Fibroblast of skin of abdomen (primary cell): ENCODE measurements at regions not wholly inside any gene's neighbourhood (a gene's known extent, or its start where the extent isn't known, plus 50 kb on each side); places are given as distances from the start of the nearest gene placed in this dataset.

Experiments used
- DNase-seq: peaks from one replicate; pipeline ENCODE4 v3.0.0-alpha.2; 2013

GRCh38 chr4:60201052-60201673 lies 999.0 kb upstream of the ADGRL3 start:
- DNase-seq: peak; percentile 36

- no peak for DNase-seq
Observed at GRCh38 chr4:60209588-60209987, 990.5 kb upstream of the ADGRL3 start.

- no peak for DNase-seq
Observed at GRCh38 chr4:60215906-60216305, 984.2 kb upstream of the ADGRL3 start.

GRCh38 chr4:60216752-60217151 lies 983.4 kb upstream of the ADGRL3 start:
- DNase-seq: peak; percentile 76

- DNase-seq: no peak
Observed at GRCh38 chr4:60221866-60222265, 978.3 kb upstream of the ADGRL3 start.

- DNase-seq: peak; percentile 64
Observed at GRCh38 chr4:60223208-60223923, 976.8 kb upstream of the ADGRL3 start.

GRCh38 chr4:60241866-60242265 lies 958.3 kb upstream of the ADGRL3 start:
- no peak for DNase-seq

DNA sequence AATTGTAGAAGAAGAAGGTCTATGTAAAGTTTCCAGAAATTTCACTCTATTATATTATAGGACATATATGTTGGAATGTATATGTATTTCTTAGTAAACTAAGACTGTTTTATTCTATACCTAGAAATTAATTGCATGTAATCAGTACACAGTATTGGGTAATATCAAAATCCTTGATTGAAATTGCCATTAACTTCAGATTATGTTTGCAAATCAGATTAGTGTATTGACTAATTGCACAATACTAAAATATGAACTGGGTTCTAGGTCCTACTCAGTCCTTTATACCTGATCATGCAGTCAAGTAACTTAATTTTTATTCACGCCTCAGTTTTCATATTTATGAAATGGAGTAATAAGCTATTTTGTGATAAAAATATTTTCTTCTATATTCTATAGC lies 950.3 kb upstream of the ADGRL3 start:
- DNase-seq: no peak

- DNase-seq: no peak
Observed at GRCh38 chr4:60250657-60251056, 949.5 kb upstream of the ADGRL3 start.

- no peak for DNase-seq
Observed at GRCh38 chr4:60259781-60260180, 940.3 kb upstream of the ADGRL3 start.

DNA sequence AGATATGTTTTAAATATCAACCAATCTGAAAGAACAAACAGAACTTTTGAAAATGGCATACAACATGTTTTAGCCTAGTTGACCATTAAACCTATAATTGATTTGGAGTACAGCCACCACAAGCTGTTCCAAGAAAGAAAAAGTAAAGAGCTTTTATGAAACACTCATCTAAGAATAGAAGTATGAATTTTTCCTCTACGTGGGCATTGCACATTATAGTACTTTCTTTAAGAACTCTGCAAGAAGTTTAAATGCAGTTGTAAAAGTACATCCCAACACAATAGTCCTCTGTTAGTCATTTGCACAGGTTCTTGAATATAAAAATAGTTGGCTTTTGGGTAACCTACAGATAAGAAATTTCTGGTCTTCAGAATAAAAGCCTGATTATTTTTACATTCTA lies 933.6 kb upstream of the ADGRL3 start:
- DNase-seq: no peak

- DNase-seq: peak; percentile 52
Observed at GRCh38 chr4:60296386-60296785, 903.7 kb upstream of the ADGRL3 start.

DNA sequence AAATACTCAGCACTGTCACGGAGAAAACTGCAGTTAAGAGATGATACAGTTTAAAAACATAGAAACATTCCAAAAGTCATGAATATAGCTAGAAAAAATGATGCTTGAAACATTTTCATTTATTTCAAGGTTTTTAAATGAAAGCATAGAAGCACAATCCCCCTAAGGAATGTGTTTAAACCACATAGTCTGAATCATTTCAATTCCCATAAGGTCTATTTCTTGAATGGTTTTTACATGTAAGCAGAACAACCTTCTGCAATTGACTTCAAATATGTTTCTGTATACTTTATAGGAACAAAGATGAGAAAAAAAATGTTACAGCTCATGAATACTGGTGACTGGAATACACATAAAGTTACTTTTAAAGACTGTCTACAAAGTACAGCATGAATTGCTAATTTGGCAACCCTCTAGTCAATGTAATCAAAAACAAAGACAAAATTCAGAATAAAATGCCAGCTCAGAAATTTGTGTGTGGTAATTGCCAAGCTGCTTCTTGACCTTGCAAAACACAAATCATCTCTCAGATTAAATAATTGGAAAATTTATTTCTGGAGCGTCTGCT lies 886.4 kb upstream of the ADGRL3 start:
- peak; percentile 71 for DNase-seq

GRCh38 chr4:60314416-60314815 lies 885.7 kb upstream of the ADGRL3 start:
- peak; percentile 11 for DNase-seq

DNA sequence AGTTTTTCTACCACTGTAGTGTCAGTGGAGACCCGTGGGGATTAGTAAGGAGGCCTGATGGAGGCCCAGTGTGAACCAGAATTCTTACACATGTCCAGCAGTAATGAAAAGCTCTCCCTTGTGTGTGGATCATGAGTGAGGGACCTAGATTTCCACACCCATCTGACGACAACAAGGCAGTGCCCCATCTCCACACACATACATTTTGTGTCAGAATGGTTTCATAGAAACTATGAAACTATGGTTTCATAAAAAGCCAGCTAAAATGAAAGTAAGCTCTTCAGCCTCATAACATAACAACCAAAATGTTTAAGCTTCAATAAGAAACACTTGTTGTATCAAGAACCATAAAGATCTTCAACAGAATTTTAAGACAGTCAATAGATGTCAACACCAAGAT lies 884.5 kb upstream of the ADGRL3 start:
- DNase-seq: no peak

GRCh38 chr4:60326735-60327134 lies 873.4 kb upstream of the ADGRL3 start:
- no peak for DNase-seq

- DNase-seq: no peak
Observed at GRCh38 chr4:60327651-60328050, 872.5 kb upstream of the ADGRL3 start.

DNA sequence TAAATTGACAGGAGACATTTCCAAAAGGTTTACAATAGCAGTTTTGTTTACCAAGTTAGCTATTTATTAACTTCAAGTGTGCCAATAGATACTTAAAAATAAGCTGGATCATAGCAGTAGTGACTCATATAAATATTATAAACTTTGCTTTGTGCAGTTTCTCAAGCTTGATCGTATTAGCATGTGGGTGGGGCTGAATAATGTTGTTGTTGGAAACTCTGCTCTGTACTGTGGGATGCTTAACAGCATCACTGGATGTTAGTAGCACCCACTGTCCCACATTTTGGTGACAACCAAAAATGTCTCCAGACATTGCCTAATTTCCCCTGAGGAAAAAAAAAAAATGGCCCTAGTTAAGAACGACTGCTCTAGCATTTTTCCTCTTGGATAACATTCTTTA lies 855.2 kb upstream of the ADGRL3 start:
- DNase-seq: no peak

DNA sequence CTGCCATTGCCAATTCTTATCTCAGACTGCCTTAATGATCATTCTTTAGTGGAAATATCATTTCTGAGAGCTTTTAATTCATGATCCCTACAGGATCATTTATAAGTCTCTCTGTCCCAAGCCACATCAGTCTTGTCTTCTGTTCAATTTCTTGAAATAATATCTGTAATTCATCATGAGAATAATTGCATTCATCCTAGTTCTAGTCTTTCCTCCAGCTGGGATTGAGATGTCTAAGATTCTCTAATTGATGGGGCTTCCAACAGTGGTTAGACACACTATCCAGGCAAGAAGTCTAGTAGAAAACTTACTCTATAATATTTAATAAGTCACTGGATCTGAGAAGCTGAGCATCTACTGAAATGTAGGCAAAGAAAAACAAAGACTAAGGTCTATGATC lies 854.7 kb upstream of the ADGRL3 start:
- DNase-seq: no peak

DNA sequence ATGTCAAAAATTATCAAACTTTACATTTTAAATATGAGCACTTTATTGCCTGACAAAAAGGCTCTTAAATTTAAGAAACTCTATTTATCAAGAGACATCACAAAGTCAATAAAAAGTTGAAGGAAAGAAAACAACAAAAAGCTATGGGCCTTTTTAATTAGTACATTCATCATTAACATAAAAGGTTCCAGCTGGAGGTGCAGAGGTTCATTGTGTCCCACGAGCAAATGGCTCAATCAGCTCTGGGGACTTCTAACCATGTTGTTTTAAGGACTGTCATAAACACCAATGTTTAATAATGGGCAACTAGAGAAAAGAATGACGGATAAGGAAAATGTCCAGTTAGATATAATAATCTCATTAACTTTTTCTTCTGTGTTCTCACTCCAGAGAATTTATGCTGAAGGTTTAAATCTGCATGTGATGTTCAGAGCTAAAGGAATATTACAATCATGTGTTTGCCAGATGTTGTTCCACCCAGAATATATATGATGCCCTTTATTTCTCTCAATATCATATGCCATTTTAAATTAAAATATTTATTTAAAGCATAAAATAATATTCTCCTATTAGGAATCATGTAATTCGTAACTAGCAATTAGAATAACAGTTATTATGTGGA lies 840.3 kb upstream of the ADGRL3 start:
- no peak for DNase-seq

DNA sequence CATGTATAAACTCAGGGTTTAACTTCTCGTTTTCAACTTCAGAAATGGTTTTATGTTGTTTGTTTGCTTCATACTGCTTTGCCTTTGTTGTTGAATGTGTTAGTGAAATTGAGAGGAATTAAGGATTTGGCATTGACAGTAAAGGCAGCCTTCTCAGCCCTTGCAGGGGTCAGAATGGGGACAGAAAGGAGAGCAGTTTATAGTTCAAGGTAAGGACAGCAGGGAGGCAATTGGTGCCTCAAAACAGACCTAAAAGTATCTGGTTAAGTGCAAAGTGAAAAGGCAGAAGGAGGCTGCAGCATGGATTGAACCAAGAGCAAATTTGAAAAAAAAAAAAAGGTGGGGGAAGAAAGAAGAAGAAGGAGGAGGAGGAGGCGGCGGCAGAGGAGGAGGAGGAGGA lies 835.0 kb upstream of the ADGRL3 start:
- DNase-seq: no peak

DNA sequence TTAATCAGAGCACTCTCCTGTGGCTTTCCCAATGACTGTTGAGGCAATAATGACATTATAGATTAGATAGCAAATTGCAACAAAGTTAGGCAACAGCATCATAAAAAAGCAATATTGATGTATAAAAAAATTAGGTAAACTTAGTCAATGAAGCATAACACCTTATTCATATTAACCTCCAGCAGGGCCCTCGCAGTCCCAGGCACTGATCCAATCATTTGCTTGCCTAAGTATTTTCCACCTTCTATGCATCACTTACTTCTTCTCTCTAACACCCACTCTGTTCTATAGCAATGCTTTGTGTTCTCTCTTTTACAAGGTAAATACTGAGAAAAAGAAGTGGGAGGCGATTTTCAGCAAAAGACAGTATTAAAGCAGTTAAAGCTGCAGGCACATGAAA lies 833.5 kb upstream of the ADGRL3 start:
- DNase-seq: no peak

DNA sequence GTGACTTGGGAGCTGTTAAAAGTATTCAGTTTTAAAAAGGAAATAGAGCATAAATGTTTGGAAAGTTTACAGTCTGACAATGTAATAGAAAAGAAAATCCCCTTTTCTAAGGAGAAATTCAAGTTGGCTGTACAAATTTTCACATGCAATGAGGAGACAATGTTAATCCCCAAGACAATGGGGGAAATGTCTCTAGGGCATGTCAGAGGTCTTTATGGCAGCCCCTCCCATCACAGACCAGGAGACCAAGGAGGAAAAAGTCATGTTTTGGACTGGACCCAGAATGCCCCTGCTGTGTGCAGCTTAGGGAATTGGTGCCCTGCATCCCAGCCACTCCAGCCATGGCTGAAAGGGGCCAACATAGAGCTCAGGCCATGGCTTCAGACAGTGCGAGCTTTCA lies 831.1 kb upstream of the ADGRL3 start:
- DNase-seq: no peak

DNA sequence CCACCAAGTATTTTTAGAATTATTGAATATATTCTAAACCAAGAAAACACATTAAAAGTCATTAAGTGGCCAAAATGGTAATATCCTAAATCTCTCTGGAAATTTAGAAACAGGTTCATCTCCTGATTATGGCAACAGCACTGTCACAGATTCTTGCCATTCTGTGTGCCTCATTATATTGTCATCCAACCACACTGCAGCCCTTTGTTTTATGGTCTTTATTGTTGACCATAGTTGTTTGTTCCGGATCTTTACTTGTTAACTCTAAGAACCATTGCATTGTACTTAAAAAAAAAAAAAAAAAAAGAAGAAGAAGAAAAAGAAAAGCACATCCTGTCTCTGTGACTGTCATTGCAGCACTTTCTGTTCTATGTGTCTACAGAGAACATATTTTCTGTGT lies 822.1 kb upstream of the ADGRL3 start:
- no peak for DNase-seq
